ENCODE measurements at regions not wholly inside any gene's neighbourhood (a gene's known extent, or its start where the extent isn't known, plus 50 kb on each side); places are given as distances from the start of the nearest gene placed in this dataset.

GRCh38 chr7:42348631-42349030 is 111.6 kb upstream of the GLI3 start:
- TF ChIP-seq, protein P1, sequence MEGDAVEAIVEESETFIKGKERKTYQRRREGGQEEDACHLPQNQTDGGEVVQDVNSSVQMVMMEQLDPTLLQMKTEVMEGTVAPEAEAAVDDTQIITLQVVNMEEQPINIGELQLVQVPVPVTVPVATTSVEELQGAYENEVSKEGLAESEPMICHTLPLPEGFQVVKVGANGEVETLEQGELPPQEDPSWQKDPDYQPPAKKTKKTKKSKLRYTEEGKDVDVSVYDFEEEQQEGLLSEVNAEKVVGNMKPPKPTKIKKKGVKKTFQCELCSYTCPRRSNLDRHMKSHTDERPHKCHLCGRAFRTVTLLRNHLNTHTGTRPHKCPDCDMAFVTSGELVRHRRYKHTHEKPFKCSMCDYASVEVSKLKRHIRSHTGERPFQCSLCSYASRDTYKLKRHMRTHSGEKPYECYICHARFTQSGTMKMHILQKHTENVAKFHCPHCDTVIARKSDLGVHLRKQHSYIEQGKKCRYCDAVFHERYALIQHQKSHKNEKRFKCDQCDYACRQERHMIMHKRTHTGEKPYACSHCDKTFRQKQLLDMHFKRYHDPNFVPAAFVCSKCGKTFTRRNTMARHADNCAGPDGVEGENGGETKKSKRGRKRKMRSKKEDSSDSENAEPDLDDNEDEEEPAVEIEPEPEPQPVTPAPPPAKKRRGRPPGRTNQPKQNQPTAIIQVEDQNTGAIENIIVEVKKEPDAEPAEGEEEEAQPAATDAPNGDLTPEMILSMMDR (IDR thresholded peaks at IDR 0.05; ENCODE audit: insufficient read depth, low read depth, low read length): no peak
- no peak for TF ChIP-seq EZH2 (IDR thresholded peaks at IDR 0.05; ENCODE audit: insufficient read depth, low read length)

Data from astrocyte (in vitro differentiated cells and primary cell).